SU-DHL-6 (cell line): ENCODE measurements at regions not wholly inside any gene's neighbourhood (a gene's known extent, or its start where the extent isn't known, plus 50 kb on each side); places are given as distances from the start of the nearest gene placed in this dataset.

ENCODE experiments used
- EZH2phosphoT487 ChIP-seq: fragments of 200-600 bp; sonication (generic), shearing (Covaris generic); conservative IDR thresholded peaks from 2 replicates; pipeline ENCODE4 v1.6.1; 2018; ENCODE audit warnings: mild to moderate bottlenecking, antibody characterized with exemption, low read length, moderate library complexity, mixed read lengths
- TF ChIP-seq, protein P1 (sequence below): fragments of 200-600 bp; sonication (generic); IDR thresholded peaks from one replicate; pipeline ENCODE4 v1.5.1; 2017; ENCODE audit warnings: antibody characterized with exemption, mild to moderate bottlenecking, low read length, moderate library complexity; ENCODE audit not compliant: insufficient read depth, poor library complexity, severe bottlenecking

DNA sequence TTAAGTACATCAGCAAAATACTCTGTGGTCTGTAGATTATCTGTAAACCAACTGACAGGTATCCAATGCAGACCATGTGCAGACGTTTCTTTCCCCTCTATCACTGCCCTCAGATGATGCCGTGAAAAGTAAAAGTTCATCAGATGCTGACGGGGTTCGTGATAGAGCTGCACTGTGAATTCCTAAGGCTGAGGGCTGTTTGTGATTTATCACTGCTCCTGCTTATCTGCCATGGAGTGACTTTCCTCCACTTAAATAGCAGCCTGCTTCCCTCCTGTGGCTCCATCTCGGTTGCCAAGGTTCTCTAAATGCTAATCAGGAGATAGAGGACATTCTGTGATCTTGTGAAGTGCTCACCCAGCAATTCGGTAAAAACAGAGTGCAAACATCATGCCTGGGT is 89.3 kb upstream of the SRD5A3 start:
- TF ChIP-seq, protein P1, sequence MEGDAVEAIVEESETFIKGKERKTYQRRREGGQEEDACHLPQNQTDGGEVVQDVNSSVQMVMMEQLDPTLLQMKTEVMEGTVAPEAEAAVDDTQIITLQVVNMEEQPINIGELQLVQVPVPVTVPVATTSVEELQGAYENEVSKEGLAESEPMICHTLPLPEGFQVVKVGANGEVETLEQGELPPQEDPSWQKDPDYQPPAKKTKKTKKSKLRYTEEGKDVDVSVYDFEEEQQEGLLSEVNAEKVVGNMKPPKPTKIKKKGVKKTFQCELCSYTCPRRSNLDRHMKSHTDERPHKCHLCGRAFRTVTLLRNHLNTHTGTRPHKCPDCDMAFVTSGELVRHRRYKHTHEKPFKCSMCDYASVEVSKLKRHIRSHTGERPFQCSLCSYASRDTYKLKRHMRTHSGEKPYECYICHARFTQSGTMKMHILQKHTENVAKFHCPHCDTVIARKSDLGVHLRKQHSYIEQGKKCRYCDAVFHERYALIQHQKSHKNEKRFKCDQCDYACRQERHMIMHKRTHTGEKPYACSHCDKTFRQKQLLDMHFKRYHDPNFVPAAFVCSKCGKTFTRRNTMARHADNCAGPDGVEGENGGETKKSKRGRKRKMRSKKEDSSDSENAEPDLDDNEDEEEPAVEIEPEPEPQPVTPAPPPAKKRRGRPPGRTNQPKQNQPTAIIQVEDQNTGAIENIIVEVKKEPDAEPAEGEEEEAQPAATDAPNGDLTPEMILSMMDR: no peak
- TF ChIP-seq EZH2phosphoT487: no peak
